Tongue (tissue), 1 donor: ENCODE measurements at regions not wholly inside any gene's neighbourhood (a gene's known extent, or its start where the extent isn't known, plus 50 kb on each side); places are given as distances from the start of the nearest gene placed in this dataset.

ENCODE experiments used
- DNase-seq: peaks from one replicate; pipeline ENCODE4 v3.0.0-alpha.2; 2015

GRCh38 chr1:213651077-213651476 is 336.7 kb upstream of the PROX1 start:
- DNase-seq: no peak

GRCh38 chr1:213652109-213652508 is 335.7 kb upstream of the PROX1 start:
- DNase-seq: no peak

- no peak for DNase-seq
Observed at GRCh38 chr1:213656039-213656438, 331.7 kb upstream of the PROX1 start.

DNA sequence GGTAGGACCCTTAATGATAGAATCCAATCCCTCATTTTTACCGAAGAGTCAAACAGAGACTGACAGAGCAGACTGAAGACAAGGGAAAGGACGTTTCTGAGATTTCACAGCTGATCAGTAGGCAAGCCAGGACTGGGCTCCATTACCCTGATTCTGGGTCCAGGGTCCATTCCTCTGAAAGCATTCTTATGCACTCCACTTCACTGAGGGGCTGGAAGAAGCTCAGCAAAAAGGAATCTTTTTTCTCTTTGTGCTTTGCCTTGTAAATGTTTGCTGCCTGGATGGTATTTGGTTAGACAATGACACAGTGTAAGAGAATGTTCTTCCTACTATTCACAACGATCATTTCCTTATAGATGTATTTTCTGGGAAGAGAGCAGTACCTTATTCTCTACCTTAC is 331.3 kb upstream of the PROX1 start:
- DNase-seq: no peak

- no peak for DNase-seq
Observed at GRCh38 chr1:213657013-213657412, 330.8 kb upstream of the PROX1 start.

DNA sequence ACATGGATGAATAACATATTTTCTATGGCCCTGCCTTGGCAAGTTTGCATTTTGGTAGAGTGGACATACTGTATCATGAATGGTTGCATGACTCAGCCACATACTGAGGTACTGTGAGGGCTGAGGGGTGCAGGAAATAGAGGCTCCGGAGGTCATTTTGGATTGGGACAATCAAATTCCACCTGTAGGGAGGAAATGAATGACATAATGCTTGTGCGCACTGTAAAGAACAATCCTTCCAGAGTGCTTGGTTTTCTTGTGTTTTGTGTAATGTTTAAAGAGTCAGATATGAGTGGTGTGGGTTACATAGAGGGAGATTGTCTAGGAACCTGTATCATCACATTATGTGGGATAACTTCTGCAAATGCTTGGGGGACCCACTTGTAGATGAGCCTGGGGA is 329.9 kb upstream of the PROX1 start:
- DNase-seq: no peak

- no peak for DNase-seq
Observed at GRCh38 chr1:213658457-213658856, 329.3 kb upstream of the PROX1 start.

GRCh38 chr1:213659580-213660547 is 327.9 kb upstream of the PROX1 start:
- DNase-seq: no peak

DNA sequence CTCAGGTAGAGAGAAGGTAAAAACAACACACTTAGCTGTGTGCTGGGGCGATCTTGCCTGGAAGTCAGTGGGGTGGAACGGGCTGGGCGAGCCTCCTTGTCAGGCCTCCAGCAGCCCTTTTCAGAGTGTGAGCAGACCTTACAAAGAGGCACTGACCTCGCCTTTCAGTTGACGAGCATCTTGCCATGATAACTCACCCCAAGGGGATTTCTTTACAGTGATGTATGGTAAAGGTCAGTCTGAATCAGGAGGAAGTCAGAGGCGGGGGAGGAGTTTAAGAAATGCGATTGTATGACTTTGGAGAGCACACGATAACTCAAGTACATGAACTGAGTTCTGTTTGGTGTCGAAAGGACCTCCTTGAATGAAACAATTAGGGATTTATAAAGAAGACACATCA is 326.5 kb upstream of the PROX1 start:
- DNase-seq: no peak

DNA sequence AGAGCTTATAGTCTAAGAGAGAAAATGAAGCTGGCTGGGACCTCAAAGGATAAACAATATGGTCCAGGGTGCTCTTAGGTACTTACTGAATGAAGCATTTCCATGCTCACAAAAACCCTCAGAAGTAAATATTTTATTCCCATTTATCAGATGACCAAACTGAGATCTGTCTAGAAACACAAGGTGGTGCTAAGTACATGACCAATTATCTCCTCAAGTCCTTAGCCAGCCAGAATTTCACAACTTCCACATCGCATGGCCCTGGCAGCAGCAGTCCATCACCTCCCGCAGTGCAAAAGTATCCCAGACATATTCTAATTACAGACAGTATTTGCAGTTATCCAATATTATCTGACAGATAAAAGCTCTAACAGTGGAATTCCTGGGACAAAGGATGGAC is 321.7 kb upstream of the PROX1 start:
- DNase-seq: no peak

GRCh38 chr1:213666922-213667321 is 320.9 kb upstream of the PROX1 start:
- DNase-seq: no peak

DNA sequence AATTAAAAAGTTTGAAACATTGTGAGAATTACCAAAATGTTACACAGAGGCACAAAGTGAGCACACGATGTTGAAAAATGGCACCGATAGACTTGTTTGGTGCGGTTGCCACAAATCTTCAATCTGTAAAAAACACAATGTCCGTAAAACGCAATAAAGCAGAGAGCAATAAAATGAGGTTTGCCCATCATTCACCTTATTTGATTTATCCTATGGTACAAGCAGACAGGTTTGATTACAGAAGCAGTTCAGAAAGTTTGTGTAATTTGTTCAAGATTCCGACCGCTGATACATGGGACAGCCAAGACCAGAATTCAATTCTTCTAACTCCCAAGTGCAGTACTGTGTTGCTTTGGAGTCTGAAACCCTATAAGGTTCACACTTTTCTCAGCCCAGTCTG is 318.3 kb upstream of the PROX1 start:
- DNase-seq: no peak

DNA sequence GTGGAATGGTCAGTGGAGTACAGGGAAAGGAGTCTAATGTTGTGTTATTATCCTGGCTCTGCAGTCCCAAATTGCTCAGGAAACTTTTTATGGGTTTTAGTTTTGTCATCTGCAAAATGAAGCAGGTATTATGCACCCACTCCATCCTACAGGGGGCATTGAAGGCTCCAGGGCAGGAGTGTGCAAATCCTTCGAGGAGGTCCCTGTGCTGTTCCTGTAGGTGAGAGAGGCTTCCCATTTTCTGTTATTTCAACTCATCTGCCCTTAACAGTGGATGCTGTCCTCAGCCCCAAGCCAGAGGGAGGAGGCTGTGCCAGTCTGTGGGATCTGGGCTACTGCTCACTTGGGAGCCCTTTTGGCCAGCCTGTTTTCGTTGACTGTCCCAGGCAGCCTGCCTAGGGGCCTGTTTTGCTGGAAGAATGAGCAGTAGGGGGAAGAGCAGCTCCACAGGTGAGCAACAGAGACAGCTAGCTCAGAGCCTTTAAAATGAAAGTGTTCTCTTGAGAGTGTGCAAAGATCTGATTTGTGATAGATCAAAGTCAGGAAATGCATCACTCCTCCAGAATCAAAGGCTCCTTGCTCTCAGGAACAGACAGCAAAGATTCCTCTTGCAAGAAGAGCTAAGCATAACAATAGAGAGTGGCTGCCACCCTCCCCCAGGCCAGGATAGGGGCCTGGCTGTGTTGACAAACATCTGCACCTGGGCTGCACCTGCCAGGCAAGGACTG is 317.6 kb upstream of the PROX1 start:
- DNase-seq: no peak

GRCh38 chr1:213670692-213671023 is 317.1 kb upstream of the PROX1 start:
- DNase-seq: no peak

DNA sequence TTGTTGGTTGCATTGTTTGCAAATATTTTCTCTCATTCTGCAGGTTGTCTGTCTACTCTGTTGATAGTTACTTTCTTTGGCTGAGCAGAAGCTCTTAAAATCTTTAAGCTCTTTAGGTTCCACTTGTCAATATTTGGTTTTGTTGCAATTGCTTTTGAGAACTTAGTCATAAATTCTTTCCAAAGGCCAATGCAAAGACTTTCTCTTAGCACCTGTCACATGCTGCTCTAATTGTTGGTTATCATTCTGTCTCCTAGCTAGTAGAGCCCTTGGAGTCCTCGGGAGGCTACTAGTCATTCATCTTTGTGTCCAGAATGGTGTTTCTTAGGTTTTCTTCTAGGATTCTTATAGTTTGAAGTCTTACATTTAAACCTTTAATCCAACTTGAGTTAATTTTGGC is 312.7 kb upstream of the PROX1 start:
- no peak for DNase-seq

GRCh38 chr1:213676736-213677135 is 311.0 kb upstream of the PROX1 start:
- DNase-seq: peak; percentile 56

DNA sequence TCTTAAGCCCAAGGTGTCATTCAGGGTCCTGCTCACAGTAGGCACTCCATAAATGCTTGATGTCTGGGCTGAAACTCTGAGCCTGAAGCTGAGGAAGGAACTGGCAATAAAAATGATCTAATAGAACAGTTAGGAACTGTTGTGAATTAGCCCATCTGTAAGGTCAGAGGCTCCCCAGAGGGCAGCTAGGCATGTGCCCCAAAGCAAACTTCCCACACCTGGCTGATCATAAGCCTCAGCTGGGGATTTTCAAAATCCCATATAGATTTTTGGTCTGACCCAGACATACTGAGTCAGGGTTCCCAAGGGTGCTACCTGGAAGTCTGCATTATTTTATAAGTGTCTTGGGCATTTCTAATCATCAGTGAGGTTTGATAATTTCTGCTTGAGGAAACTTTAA is 309.4 kb upstream of the PROX1 start:
- DNase-seq: no peak

GRCh38 chr1:213678753-213679152 is 309.0 kb upstream of the PROX1 start:
- no peak for DNase-seq

- no peak for DNase-seq
Observed at GRCh38 chr1:213679153-213679552, 308.6 kb upstream of the PROX1 start.

DNA sequence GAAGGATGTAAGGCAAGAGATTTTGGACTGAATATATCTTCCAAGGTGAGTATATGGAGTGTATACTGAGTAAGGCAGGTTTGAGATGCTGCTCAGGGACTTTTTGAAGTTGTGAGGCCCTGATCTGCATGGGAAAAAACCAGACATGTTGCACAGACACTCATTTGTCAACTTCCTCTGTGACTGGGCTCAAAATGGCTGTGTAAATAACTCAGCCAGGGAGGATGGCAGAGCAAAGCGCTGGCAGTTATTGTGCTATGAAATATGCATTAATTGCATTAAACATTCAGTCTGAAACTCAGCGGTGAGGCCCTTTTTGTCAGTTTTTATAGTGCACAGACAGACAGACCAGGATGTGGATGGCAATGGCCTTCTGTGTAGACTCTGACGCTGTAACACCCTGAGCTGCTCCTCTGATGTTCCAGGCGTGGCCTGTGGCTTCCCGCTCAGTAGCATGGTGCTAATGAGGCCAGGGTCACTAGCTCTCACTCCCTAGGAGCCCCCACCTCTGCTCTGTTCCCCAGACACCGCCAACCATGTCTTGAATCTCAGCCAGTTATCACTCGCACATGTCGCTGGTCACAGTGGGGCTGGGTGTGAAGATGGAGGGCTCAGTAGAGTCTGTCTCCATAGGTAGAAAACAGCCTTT is 307.0 kb upstream of the PROX1 start:
- DNase-seq: no peak

- no peak for DNase-seq
Observed at GRCh38 chr1:213681788-213682340, 305.9 kb upstream of the PROX1 start.

- DNase-seq: no peak
Observed at GRCh38 chr1:213683529-213683928, 304.2 kb upstream of the PROX1 start.

- no peak for DNase-seq
Observed at GRCh38 chr1:213684454-213684853, 303.3 kb upstream of the PROX1 start.
